Gastroesophageal sphincter (tissue), 3 donors: ENCODE measurements at regions not wholly inside any gene's neighbourhood (a gene's known extent, or its start where the extent isn't known, plus 50 kb on each side); places are given as distances from the start of the nearest gene placed in this dataset.

Experiments
- CTCF ChIP-seq, 4 experiments: fragments of 200-600 bp in 2 of 4; fragments of 450-650 bp in 2 of 4; sonication (generic) in 1 of 4; IDR thresholded peaks; one replicate each; pipeline ENCODE4 v1.5.1; 2017 to 2019; ENCODE audit warnings: antibody characterized with exemption in 4 of 4, mild to moderate bottlenecking in 2 of 4, moderate library complexity in 2 of 4
- POLR2A ChIP-seq, 2 donors: fragments of 450-650 bp; IDR thresholded peaks; one replicate each; pipeline ENCODE4 v1.6.1; 2017; ENCODE audit warnings: antibody characterized with exemption in 2 of 2, mild to moderate bottlenecking in 2 of 2, moderate library complexity in 1 of 2
- POLR2AphosphoS5 ChIP-seq: sonication (generic); formaldehyde crosslinking; IDR thresholded peaks from one replicate; pipeline ENCODE4 v1.6.1; 2017; ENCODE audit warnings: antibody characterized with exemption

GRCh38 chr6:118761645-118762044, 110.3 kb upstream of the CEP85L start:
- TF ChIP-seq CTCF (IDR thresholded peaks at IDR 0.05) (no peak), POLR2A (IDR thresholded peaks at IDR 0.05) (no peak), POLR2AphosphoS5 (no peak)
